Dermis microvascular lymphatic vessel endothelial cell (primary cell): ENCODE measurements at regions not wholly inside any gene's neighbourhood (a gene's known extent, or its start where the extent isn't known, plus 50 kb on each side); places are given as distances from the start of the nearest gene placed in this dataset.
"Not testable (repeated sequence)": the region's sequence is repeated elsewhere in the genome, so short reads cannot be mapped to it uniquely, and the experiment has no call there.

Experiments
- DNase-seq, 2 donors: peaks; one replicate each; pipeline versions ENCODE4 v3.0.0 to v3.0.0-alpha.2; 2010; ENCODE audit warnings: low read depth in 2 of 2

GRCh38 chr1:55793856-55794255 lies 578.7 kb upstream of the USP24 start:
- DNase-seq, result no peak

- DNase-seq, result no peak
Observed at GRCh38 chr1:55792870-55793269, 577.7 kb upstream of the USP24 start.

- DNase-seq, result no peak
Observed at GRCh38 chr1:55789466-55789865, 574.3 kb upstream of the USP24 start.

GRCh38 chr1:55786396-55786795 lies 571.2 kb upstream of the USP24 start:
- DNase-seq, result no peak

GRCh38 chr1:55784941-55785450 lies 569.8 kb upstream of the USP24 start:
- DNase-seq, result not testable (repeated sequence)

DNA sequence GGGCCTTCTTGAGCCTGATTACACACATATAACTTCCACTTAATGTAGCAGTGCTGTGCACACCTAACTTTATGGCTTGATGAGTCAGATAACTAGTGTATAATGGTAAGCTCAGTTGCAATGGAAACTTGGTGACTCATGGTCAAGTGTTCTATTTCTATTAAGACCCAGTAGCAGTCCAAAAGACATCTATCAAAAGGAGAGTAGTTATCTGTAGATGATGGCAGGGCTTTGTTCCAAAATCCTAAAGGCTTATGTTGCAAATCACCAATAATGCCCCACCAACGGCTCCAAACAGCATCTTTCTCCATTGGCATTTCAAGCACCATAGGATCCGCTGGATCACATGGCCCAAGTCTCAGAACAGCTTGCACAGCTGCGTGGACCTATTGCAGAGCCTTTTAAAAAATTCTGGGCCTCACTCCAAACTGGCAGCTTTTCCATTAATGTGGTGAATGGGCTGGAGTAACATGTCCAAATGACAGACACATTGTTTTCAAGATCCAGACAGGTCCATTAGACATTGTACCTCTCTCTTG lies 566.8 kb upstream of the USP24 start:
- no peak for DNase-seq

DNA sequence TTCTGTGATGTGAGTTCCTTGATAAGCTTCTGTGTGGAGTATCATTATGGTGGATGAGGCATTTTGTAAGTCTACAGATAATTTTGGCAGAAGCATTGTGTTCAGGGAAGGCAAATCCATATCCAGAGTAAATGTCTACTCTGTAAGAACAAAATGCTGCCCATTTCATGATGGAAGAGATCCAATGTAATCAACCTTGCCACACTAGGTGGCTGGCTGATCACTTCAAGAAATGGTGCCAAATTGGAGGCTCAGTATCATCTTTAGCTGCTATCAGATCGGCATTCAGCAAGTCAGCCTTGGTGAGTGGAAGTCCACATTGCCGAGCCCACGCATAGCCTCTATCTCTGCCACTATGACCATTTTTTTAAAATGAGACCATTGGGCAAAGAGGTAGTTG lies 565.8 kb upstream of the USP24 start:
- no peak for DNase-seq

- DNase-seq, result no peak
Observed at GRCh38 chr1:55777545-55777944, 562.4 kb upstream of the USP24 start.

DNA sequence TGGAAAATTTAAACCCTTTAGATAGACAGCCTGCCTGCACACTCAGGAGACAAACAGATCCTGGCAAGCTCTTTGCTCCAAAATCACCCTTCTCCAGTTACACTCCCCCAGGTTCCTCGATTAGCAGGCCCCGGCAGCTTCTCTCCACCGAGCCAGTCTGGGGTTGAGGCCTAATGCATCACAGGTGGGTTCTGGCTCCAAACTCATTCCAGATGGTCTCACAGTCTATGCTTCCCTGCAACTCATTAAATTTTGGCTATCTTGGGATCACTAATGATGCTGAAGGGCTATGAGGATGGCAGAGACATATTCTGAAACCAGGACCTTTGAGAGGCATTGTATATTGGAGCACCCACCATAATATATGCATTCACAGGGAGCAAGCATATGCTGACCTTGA lies 559.8 kb upstream of the USP24 start:
- no peak for DNase-seq

GRCh38 chr1:55774446-55774845 lies 559.3 kb upstream of the USP24 start:
- DNase-seq, result no peak

GRCh38 chr1:55773211-55773940 lies 558.2 kb upstream of the USP24 start:
- DNase-seq, result no peak

DNA sequence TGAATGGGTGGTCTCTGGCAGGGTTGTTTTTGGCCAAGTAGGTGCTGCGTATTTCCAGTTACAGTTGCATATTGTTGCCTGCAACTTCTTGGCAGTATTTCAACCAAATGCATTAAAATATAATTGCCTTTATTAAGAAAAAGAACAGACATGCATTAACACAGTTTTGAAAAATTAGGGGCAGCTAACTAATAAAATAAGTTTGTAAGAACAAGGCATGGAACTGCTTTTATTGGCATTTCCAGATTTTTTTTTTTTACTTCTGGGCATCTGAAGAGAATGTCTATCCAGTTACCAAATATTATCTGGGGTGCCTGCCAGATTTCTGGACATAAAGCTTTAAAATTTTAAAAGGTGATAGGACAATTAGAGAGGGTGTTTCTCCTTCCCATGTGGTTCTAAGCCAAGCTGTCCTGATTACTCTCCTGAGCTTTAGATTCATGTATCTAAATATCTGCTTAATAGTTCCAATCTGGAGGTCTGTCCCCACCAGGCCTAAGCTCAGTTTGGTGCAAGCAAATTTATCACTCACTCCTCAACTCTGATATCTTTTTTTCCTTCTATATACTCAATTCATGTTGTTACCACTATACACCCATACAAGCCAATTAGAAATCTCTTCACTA lies 553.3 kb upstream of the USP24 start:
- DNase-seq, result no peak

GRCh38 chr1:55767171-55767570 lies 552.0 kb upstream of the USP24 start:
- DNase-seq, result no peak

DNA sequence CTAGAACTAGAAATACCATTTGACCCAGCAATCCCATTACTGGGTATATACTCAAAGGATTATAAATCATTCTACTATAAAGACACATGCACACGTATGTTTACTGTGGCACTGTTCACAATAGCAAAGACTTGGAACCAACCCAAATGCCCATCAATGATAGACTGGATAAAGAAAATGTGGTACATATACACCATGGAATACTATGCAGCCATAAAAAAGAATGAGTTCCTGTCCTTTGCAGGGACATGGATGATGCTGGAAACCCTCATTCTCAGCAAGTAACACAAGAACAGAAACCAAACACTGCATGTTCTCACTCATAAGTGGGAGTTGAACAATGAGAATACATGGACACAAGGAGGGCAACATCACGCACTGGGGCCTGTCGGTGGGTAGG lies 550.3 kb upstream of the USP24 start:
- DNase-seq, result not testable (repeated sequence)

DNA sequence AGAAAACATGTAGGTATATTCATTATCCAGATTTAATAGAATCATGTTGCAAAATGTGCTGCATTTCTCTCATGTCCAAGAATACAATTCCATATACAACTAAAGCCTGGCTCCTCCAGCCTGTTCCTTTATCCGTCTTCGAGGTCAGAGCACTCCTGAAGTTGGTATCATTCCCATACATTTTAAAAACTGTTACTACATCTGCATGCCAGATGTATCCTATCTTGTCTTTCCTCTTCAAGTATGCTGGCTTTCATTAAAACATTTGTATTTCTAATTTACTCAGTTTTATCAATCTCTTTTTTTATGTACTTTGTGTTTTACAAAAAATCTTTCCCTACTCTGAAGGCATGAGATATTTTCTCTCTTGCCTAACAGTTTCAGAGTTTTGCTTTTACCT lies 536.6 kb upstream of the USP24 start:
- no peak for DNase-seq

GRCh38 chr1:55750628-55750995 lies 535.4 kb upstream of the USP24 start:
- no peak for DNase-seq

DNA sequence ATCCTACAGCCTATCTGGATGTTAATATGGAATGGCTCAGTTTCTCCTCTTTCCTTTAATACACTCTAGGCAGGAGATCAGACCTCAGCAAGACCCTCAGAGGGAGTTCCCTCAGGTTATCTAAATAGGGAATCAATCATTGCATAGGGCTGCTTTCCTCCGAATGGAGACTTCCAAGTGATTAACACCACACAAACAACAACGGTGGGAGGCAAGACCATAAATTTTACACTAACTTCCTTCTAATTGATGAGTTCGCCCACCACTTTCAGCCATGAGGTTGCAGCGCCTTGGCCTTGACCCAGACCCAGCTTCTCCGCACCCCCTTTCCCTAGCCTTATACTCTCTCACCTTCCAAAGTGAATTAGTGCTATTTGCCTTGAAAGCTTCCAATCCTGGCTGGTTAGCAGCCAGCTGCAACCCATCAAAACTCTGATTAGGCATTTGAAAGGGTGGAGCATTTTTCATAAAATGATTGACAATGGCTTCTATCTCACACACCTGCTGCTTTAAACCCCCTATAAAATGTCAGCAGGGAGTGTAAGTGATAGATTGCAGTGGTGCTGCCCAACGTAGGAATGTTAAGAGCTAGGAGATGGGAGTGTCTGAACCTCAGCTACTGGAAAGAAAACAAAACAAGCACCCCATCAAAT lies 534.9 kb upstream of the USP24 start:
- DNase-seq, result no peak

DNA sequence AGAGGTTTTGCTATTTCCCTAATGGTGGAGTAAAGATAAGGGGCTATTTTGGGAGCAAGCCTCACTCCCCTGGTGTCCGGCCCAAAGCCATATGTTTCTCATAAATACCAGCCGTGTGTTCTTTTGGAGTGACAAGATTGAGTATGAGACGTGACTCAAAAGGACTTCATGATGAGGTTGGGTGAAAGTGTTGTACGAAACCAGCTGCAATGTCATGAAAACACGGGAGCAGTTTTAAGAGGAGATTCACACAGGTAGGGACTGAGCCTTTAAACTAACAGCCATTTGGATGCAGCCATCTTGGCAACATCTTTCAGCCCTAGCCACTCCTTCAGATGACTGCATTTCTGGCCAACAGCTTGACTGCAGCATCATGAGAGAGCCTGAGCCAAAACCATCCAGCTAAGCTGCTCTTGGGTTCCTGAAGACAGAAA lies 532.3 kb upstream of the USP24 start:
- no peak for DNase-seq

DNA sequence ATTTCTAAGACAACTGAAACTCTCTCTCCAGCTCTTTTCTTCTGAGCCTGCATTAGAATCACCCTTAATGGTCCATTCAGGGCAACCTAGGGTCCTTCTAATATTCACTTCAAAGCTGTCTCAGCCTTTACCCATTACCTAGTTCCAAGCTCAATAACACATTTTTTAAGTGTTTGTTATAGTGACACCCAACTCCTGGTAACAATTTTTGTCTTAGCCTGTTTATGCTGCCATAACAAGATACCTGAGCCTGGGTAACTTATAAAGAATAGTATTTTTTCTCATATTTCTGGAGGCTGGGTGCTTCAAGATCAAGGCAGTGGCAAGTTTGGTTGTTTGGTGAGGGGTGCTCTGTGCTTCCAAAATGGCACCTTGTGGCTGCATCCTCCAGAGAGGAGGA lies 531.5 kb upstream of the USP24 start:
- no peak for DNase-seq

DNA sequence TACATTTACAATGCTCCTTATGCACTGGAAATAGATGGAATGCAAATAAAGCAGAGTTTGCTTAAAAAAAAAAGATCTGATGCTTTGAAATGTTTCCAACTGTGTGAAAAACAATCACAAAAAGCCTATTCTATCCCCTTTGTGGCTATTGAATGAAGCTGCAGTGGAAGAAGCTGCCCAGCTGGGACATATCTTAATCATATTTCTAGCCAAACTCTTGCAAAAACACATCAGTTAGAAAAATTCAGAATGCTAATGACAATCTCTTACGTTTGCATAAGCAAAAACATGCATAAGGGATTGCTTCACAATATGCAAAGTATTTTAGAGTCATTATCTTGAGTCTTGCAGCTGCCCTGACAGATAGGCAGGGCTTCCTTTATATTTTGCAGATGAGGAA lies 526.4 kb upstream of the USP24 start:
- DNase-seq, result no peak

DNA sequence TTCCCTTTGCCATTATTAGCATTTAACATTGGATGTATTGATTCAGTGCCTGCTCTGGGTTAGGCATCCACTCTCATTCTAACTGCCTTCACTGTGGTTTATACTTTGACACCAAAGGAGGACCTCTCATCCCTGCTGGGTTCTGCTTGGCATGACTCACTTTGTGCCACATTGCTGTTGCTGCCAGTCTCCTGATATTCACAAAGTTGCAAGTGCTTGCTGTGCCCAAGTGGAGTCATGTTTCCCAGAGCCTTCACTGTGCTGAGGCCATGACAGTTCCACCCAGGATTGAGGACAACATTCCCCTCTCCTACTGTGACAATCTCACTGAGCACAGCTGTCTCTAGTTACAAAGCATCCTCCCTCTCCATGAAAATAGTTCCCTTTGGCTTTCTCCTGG lies 519.9 kb upstream of the USP24 start:
- no peak for DNase-seq

DNA sequence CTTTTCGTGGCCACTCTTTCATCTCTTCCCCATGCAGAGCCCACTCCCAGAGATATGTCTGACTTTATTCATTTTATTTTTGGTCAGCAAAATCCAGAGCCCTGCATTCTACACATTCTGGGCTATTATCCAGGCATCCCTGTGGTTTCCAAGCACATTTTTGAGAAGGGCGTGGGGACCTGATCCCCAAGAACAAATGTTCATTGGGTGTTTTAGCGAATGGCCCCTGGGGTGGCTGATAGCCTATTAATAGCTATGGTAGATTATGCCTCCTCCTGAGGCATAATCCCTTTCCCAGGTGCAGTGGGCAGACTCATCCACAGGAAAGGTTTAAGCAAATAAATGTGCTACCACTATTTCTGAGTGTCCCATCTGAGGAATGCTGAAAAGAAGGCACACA lies 511.8 kb upstream of the USP24 start:
- no peak for DNase-seq

GRCh38 chr1:55725378-55725777 lies 510.2 kb upstream of the USP24 start:
- DNase-seq, result no peak
